SHP77 treated with DMSO at 0.1 percent for 48 hours (cell line): ENCODE measurements at regions not wholly inside any gene's neighbourhood (a gene's known extent, or its start where the extent isn't known, plus 50 kb on each side); places are given as distances from the start of the nearest gene placed in this dataset.

ENCODE experiments used
- DNase-seq: peaks from one replicate; lab custom pipeline; 2025; lab: John Stamatoyannopoulos, UW

DNA sequence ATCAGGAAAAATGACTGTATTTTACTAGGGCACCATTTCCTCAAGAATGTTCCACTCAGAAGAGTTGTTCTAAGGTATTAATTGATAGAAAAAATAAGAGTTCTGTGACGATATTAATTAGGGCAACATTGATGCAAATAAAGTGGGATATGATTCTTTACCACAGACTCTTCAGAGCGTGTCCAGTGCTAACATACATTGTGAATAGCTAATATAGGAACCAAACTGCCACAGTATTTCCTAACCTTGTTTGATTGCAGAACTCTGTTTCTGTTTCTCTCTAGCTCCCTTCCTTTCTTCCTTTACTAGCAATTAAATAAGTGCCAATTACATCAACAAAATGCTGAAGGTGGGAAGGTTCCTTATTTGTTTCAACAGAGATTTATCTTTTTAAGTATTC lies 154.1 kb upstream of the CPEB2 start:
- no peak for DNase-seq

DNA sequence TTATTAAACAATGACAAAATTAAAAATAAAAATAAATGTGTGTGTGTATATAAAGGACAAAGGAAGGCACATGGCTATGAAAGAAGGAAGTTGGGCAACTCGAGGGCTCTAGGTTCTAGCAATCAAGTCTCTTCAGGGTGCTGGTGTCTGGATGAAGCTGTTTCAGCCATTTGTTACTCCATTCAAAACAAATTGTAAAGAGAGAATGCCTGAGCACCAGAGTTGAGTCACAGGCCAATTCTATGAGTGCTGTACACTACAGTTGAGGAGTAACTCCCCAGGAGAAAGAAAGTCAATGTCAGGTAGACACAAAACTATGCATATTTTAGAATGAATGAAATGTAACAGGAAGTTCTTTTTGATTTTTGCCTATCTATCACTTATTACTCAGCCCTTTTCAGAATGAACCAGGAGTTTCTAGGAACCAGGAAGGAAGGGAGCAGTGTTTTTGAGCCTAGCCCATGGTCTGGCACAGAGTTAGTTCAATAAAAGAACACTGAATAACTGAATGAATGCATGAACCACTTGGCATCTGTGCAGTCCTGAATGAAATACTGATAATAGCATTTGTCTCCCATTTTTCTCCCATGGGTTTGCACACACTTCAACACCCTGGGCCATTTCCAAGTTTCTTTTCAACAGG lies 151.7 kb upstream of the CPEB2 start:
- no peak for DNase-seq

DNA sequence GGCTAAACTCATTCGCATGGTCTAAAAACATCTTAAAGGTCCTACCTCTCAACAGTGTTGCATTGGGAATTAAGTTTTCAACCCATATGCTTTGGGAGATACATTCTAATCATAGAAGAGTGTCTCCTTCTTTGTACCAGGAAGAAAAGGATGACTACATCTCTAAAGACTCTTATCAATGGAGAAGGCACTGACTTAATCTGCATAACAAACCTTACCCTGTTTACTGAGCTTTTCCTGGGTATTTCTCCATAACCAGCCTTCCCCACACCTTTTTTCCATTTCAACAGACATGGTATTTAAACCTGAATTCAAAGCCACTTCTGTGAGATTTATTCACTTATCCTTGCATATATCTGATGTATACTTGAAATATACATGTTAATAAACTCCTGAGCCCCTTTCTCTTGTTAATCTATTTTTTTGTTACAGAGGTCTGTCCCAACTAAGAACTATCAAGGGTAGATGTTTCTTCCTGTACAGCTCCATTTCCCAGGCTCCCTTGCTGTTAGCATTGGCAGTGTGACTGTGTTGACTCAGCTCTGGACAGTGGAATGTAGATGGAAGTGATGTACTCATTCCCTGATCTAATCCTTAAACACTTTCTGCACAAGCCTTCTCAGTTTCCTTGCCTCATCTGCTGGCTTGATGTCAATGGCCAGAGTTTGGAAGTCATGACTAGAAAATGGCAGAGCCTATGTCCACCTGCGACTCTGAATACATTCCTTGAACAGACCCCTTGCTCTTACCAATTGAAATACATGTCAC lies 148.9 kb upstream of the CPEB2 start:
- DNase-seq: no peak

DNA sequence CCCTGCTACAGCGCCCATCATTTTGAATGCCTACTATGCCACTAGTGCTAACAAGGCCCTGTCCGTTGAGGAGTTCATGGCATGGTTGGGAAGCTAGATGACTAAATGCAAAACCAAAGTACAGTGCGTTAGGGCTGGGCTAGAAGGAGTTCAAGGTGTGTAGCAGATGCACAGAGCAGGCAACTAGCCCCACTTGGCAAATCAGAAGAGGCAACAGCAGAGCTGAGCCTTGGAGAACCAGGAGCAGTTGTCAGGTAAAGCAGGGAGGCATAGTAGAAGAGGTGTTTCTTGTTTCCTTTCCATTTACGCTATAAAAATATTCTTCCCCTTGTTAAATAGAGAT lies 146.6 kb upstream of the CPEB2 start:
- DNase-seq: no peak

DNA sequence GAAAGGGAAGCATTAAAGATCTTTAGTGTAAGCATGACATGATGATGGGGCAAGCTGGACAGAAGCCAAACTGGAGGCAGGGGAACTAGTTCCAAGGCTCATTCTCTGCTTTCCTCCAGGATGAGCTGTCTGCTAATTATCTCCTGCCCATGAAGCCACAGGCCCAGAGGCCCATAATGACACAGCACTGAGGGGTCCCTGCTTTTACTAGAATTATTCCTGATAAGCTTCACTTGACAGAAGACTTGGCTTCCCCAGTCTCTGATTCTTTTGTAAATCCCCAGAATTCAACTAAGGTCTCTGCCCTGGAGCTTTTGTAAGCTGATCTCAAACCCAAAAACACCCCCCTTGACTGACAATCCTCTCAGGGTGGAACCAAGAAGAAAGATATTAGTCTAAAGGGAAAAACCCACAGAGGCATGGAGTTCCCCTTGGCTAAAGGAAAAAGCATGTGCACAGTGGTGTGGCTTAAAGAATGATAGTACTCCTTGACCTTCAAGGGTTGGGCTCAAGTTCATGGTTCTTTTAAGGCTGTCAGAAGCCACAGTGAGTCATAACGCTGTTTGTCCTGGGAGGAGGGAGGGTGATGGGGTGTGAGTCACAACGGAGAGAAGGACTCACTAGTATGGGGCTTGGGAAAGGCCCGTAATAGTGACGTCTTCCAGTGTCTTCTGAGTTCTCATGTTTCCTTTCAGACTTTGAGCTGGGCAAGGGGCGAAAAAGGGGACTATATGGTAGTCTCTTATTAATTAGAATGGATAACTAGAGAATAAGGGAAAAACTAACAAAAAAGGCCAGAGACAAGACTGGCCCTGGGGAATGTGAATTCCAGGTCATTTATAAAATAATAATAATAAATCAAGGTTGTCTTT lies 146.0 kb upstream of the CPEB2 start:
- no peak for DNase-seq

DNA sequence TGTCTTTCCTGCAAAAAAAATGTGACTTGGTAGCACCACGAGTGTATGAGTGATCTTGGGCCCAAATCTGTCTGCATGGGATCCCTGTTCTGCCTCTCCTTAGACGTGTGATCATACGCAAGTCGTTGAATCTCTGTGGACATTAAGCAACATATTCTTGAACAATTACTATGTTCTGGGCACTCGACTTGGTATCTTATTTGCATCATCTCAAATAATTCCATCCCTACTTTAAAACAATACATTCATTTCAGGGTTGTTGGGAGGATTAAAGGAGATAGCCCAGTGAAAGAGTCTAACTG lies 145.4 kb upstream of the CPEB2 start:
- DNase-seq: no peak

DNA sequence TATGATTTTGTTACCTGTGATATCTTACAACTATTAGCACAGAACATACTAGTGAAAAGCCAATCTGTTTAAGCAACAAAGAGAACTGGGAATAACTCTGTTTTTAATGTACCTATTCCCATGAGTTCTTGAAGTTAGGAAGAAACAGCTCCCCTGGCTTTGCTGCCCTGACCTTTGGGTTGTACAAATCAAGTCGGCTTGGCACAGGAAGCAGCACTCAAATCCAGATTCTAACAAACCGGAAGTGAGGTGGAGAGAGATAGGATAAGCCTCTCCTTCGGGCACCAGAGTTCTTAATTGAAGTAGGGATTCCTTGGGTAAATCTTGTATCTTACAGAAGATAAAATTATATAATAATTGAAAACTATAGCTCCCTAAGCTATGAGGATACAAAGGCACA lies 144.8 kb upstream of the CPEB2 start:
- DNase-seq: no peak

DNA sequence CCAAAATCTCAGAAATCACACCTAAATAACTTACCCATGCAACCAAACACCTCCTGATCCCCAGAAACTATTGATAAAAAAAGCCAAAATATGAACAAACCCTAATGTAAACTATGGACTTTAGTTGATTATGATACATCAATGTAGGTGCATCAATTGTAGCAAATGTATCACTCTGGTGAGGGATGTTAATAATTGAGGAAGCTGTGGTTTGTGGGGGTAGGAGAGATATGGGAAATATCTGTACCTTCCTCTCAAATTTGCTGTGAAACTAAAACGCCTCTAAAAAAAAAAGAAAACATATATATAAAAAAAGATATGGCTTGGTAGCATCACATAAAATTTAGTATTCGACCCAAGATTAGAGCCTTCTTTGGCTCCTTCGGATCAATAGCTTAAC lies 144.3 kb upstream of the CPEB2 start:
- no peak for DNase-seq

DNA sequence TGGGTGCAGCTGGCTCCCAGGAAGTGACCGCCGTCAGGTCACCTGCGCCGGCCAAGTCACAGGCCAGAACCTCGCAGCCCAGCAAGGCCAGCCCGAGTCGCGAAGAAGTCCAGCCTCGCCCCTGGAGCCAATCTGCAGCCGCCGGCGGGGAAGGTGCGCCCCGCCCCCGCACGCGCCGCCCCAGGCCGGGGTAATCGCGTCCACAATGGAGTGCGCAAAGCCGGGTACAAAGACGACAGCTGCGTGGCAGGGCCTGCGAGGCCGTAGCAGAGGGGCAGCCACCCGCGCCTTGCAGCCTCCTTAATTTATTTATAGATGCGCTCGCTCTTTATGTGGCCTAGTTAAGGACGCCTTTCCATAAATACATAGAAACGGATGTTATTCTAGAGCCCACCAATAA lies 139.4 kb upstream of the CPEB2 start:
- no peak for DNase-seq

DNA sequence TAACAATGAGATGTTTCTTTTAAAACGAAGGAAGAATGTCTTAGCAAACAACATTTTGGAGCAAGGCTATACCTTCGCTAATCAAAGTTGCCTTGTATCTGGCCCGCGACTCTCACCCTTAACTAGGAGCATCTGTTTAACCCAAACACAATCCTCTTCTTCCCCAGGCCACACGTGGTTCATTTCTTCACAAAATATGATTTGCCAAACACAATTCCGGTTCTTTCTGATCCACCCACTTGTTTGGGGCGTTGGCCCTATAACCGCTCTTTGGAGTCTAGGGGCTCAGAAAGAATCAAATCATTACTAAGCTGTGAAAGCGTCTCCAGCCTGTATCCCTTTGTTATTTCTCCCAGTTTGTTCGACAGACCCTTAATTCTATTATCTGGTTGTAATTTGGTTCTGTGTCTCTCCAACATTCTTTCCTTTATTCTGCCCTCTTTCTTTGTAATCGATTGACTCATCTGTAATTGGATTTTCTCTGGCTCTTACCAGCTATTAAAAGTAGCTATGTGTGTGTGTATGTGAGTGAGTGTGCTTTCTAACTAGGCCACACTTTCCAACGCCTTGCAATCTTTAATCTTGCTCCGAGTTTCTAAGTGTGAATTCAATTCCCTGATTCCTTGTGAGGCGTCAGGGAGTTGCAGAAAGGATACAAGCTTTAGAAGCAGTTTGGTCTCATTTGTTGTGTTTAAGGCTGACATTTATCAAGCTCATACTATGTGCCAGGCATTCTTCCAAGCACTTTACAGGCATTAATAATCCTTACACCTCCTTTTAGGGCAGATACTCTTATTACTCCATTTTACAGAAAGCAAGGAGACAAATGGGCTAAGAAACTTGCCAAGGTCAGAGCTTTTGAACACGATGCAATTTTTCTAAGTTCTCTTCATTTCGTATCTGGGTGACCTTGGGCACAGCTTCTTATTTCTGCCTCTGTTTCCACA lies 138.6 kb upstream of the CPEB2 start:
- no peak for DNase-seq

DNA sequence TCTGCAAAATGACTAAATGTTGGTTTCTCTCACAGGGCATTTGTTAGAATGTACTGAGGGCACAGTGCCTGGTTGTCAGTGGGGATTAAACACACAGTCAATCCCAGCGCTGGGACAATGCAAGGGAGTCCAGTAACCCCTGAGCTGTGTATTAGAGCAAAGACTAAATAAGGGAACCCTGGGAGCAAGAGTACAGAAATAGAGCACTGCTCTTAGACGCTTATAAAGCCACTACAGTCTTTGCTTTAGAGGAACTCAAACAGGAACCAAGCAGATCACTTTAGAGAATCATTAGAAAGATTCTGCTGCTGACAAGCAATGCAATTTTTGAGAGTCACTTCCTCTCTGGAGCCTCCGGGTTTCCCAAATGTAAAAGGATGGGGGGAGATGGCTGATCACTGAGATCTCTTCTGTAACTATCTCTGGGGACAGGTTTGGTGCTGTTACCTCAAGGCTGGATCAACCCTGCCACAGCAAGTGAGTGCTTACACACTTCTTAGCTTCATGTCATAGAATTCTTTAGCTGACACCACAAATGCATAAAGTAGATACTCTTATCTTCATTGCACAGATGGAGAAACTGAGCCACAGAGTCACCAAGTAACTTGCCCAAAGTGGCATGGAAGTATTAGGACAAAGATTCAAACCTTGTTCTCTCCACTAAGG lies 137.8 kb upstream of the CPEB2 start:
- no peak for DNase-seq

DNA sequence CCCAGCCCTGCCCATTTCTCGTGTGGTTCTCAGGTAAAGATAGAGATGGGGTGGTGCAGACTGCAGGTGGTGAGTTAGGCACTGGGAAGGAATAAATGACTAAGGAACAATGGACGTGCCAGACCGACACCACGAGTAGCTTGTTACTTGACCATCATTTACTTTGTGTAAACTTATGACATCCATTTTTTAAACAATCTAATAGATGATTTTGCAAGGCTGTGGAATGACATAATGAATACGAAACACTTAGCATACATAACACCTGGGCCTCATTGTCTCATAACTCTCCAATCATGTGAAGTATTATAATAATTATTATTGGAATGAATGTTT lies 137.3 kb upstream of the CPEB2 start:
- no peak for DNase-seq

DNA sequence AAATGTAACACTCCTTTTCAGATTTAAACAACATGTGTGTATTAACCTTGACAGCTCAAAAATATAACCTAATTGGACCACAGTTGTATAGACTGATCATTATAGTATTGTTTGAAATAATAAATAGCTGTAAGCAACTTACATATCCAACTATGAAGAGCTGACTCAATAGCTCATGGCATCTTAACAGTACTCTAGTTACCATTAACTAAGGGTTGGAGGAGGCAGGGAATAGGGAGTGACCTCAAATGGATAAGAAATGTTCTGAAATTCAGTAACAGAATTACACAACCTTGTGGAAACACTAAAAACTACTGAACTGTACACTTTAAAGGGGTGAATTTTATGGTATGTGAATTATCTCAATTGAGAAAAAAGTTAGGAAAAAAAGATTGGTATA lies 136.5 kb upstream of the CPEB2 start:
- DNase-seq: no peak

DNA sequence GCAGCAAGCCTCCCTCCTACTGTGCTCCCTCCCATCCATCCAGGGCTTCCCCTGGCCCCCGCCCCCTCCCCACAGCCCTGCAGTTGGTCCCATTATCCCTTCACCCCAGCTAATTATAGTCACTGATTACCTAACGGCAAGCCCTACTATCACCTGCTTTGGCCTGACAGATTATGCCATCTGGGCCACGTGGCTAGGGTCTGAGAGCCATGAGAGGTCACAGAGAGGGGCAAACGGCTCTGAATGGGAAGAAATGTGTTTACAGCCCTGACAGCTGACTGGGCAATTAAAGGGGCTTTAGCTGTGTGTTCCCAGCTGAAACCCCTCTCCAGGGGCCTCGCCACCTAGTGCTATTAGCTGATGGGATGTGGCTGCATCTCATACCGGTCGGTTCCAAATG lies 134.4 kb upstream of the CPEB2 start:
- no peak for DNase-seq

DNA sequence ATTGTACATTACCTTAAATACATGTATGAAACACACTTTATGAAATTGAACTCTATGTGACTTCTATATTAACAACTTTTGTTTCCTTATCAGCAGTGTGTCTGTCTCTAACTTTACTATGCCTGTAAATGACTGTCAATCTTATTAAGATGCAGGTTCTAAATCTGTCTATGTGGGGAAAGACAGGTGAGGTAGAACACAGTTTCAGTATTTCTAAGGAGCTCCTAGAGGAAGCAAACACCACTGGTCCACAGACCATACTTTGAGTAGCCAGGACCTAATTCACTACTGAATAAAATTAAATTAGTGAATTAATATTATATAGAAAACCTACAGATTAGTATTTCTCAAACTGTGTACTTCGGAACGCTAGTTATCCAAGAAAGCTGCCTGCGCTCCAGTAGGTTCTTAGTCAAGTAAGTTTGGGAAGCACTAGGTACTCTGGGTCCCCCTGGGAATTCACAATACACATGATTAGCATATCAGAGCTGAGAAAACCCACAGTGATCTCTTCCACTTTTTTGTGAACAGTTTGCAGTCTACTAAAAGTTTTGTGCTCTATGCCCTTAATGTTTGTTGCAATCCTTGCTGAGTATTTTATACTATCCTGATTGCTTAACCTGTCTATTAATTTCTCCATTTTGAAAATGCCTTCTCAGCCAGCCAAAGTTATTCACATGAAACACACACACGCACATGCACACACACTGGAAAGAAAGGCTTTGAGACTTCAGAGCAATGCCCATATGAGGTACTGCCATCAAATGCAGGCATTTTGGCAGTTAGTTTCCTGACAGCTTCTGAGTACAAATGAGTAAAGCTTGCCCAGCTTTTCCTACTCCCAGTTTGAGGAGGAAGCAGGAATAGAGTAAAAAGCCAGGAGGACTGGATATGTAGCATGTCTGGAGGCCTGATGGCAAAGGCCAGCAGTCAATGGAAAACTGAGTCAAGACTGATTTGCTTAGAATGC lies 133.6 kb upstream of the CPEB2 start:
- DNase-seq: no peak

DNA sequence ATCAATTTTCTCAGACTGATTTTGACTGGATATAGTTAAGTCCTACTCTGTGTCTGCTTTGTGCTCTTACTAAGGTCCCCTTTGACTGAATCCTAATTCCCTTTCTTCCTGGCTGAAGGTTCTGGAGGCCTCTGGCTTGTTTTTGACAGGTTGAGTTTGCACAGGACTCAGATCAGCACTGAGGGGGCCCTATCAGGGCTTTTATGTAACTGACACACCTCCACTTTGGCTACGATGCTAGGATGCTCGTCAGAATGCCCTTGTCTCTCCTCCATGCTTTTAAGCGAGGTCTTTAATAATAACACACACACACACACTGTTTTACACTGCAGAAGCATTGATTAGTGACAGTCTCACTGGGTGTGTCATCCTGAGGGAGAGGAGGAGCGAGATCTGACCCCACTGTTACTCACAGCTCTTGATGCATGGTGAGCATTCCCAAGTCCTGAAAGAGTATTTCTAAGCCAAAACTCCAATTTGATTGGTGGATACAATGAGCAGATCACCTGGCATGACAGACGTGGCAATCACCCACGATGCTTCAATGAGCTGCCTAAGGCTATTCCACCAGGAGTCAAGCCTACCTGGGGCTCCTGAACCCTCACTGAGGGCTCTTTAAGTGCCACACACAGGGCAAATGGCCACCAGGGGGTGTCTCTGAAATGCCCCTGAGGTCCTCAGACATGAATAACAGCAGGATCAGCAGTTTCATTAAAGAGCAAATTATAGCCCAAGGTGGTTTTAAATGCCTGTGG lies 130.4 kb upstream of the CPEB2 start:
- no peak for DNase-seq

DNA sequence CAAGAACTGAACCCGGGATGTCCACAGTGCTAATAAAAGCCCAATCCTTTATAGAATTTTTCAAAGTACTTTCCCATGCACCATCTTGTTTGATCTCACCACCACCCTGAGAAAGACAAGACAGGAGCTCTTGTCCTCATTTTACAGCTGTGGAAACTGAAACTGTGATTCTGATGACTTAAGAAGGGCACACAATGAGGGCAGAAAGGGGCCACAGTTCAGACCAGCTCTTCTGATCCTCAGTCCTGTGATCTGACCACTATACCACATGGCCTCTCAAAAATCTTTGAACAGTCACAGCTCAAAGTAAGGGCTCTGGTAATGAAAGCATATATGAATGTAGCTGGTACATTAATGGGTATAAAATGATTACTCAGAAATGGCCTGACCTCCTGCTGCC lies 127.3 kb upstream of the CPEB2 start:
- DNase-seq: no peak

DNA sequence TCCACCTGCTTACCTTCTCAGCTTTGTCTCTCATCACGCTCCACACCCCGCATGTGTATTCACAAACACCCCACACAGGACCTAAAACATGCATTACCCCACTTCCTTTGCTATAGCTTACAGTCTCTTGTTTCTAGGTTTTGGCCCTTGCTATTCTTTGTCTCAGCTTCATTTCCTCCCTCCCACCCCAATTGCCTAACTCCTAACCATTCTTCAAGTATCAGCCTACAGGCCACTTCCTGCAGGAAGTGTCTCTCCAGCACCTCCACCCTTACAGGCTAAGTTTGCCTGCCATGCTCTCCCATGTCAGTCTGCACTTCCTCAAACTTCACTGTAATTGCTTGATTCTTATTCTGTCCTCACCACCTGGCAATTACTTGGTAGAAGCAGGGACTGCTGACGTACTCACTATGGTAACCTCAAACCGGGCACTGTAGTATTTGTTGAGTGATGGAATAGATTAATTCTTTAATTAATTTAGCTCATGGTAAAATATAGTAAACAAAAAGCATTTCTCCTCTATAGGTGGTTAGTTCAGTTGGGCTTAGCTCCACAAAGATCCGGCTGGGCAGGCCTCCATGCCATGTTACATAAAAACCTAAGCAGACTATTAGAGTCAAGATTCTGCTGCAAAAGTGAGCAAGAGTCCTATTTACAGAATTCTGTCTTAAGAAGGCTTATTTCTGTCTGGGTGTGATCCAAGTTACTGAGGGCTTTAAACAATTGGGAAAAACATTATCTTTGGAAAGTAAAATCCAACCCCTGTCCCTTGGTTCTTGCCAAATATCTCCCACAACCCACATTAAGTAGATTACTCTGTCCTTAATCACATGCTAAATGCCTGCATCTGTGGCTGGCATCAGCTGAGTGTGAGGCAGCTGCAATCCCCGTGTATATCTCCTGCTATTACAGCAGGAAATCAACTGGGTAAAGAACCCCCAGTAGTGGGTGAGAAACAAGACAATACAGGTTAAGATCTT lies 124.7 kb upstream of the CPEB2 start:
- no peak for DNase-seq

DNA sequence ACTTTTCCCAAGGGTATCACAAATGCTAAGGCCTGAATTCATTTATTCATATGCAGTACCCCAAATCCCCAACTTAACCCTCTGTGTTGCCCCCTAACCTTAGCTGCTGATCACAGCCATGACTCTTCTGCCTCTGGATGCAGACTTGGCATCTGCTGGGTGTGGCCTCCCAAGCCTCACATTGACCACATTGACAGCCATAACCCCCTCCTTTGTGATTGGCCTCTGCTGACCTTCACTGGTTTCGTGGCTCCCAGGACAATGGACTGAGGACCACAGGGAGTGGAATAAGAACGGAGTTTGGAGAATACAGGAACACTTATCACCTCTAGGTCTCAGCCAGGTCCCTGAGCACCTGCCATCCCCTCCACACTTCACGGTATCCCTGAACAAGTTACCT lies 123.6 kb upstream of the CPEB2 start:
- DNase-seq: no peak
